ENCODE measurements at regions not wholly inside any gene's neighbourhood (a gene's known extent, or its start where the extent isn't known, plus 50 kb on each side); places are given as distances from the start of the nearest gene placed in this dataset.
A peak's percentile ranks its signal among the peaks of the same experiment; 100 is the strongest.

- intact Hi-C loops (cut with DNase I), result no loop called here
- ATAC-seq (no peak), DNase-seq (ENCODE audit: low spot score) (no peak)
Measured at GRCh38 chr1:172748201-172748600, 89.3 kb downstream of the FASLG start.

GRCh38 chr1:172751683-172752082, 92.8 kb downstream of the FASLG start:
- DNase-seq (ENCODE audit: low spot score) (no peak), ATAC-seq (peak; percentile 82)
- intact Hi-C loops (cut with DNase I), result no loop called here

GRCh38 chr1:172753964-172754363, 95.1 kb downstream of the FASLG start:
- ATAC-seq, result no peak
- intact Hi-C loops (cut with DNase I), result no loop called here
- no peak for DNase-seq (ENCODE audit: low spot score)

GRCh38 chr1:172754609-172755008, 95.7 kb downstream of the FASLG start:
- intact Hi-C loops (cut with DNase I), result no loop called here
- no peak for ATAC-seq
- DNase-seq (ENCODE audit: low spot score), result no peak

- ATAC-seq, result no peak
- no peak for DNase-seq (ENCODE audit: low spot score)
- intact Hi-C loops (cut with DNase I), result no loop called here
Measured at GRCh38 chr1:172755099-172755498, 96.2 kb downstream of the FASLG start.

- no peak for ATAC-seq
- no peak for DNase-seq (ENCODE audit: low spot score)
- intact Hi-C loops (cut with DNase I), result no loop called here
Measured at GRCh38 chr1:172756024-172756423, 97.1 kb downstream of the FASLG start.

- ATAC-seq, result no peak
Measured at GRCh38 chr1:172758259-172758658, 99.4 kb downstream of the FASLG start.

GRCh38 chr1:172760121-172760520, 101.2 kb downstream of the FASLG start:
- DNase-seq (ENCODE audit: low spot score), result no peak
- intact Hi-C loops (cut with DNase I), result no loop called here
- no peak for ATAC-seq

More at GRCh38 chr1:172758259-172758658, 99.4 kb downstream of the FASLG start:
- intact Hi-C loops (cut with DNase I), result no loop called here
- DNase-seq (ENCODE audit: low spot score), result no peak

GRCh38 chr1:172761581-172762486, 102.9 kb downstream of the FASLG start:
- intact Hi-C loops (cut with DNase I), result no loop called here
- ATAC-seq, result no peak
- no peak for DNase-seq (ENCODE audit: low spot score)

GRCh38 chr1:172763057-172763456, 104.2 kb downstream of the FASLG start:
- ATAC-seq (no peak), DNase-seq (ENCODE audit: low spot score) (no peak)
- intact Hi-C loops (cut with DNase I), result no loop called here

GRCh38 chr1:172764378-172764777, 105.5 kb downstream of the FASLG start:
- ATAC-seq, result no peak
- intact Hi-C loops (cut with DNase I), result no loop called here

GRCh38 chr1:172766462-172766861, 107.6 kb downstream of the FASLG start:
- intact Hi-C loops (cut with DNase I), result no loop called here
- DNase-seq (ENCODE audit: low spot score), result no peak
- ATAC-seq, result peak; percentile 78

More at GRCh38 chr1:172764378-172764777, 105.5 kb downstream of the FASLG start:
- peak; percentile 59 for DNase-seq (ENCODE audit: low spot score)

GRCh38 chr1:172770071-172770470, 111.2 kb downstream of the FASLG start:
- ATAC-seq (no peak), DNase-seq (ENCODE audit: low spot score) (no peak)
- intact Hi-C loops (cut with DNase I), result no loop called here

GRCh38 chr1:172774561-172774960, 115.7 kb downstream of the FASLG start:
- intact Hi-C loops (cut with DNase I), result no loop called here
- no peak for ATAC-seq
- DNase-seq (ENCODE audit: low spot score), result no peak

GRCh38 chr1:172775606-172776005, 116.7 kb downstream of the FASLG start:
- intact Hi-C loops (cut with DNase I), result no loop called here
- no peak for ATAC-seq
- DNase-seq (ENCODE audit: low spot score), result no peak

- no peak for DNase-seq (ENCODE audit: low spot score)
- intact Hi-C loops (cut with DNase I), result no loop called here
- no peak for ATAC-seq
Measured at GRCh38 chr1:172776071-172776470, 117.2 kb downstream of the FASLG start.

- no peak for ATAC-seq
- DNase-seq (ENCODE audit: low spot score), result no peak
- intact Hi-C loops (cut with DNase I), result no loop called here
Measured at GRCh38 chr1:172777767-172778166, 118.9 kb downstream of the FASLG start.

GRCh38 chr1:172778456-172779455, 119.9 kb downstream of the FASLG start:
- intact Hi-C loops (cut with DNase I), result no loop called here
- DNase-seq (ENCODE audit: low spot score) (no peak), ATAC-seq (no peak)

- intact Hi-C loops (cut with DNase I), result no loop called here
- ATAC-seq, result no peak
- no peak for DNase-seq (ENCODE audit: low spot score)
Measured at GRCh38 chr1:172779491-172779890, 120.6 kb downstream of the FASLG start.
